ENCODE measurements at regions not wholly inside any gene's neighbourhood (a gene's known extent, or its start where the extent isn't known, plus 50 kb on each side); places are given as distances from the start of the nearest gene placed in this dataset.

GRCh38 chr7:41628901-41629300, 74.0 kb downstream of the INHBA start:
- TF ChIP-seq GATA2 (IDR thresholded peaks at IDR 0.05; ENCODE audit: low read depth, low read length) (no peak), GATA3 (IDR thresholded peaks at IDR 0.05; ENCODE audit: low read depth, low read length) (no peak)
